Middle frontal gyrus (tissue), 1 donor: ENCODE measurements at regions not wholly inside any gene's neighbourhood (a gene's known extent, or its start where the extent isn't known, plus 50 kb on each side); places are given as distances from the start of the nearest gene placed in this dataset.

Source experiments
- DNase-seq: peaks from one replicate; pipeline ENCODE4 v3.0.0-alpha.2; 2015; ENCODE audit warnings: low spot score; ENCODE audit errors: extremely low spot score

DNA sequence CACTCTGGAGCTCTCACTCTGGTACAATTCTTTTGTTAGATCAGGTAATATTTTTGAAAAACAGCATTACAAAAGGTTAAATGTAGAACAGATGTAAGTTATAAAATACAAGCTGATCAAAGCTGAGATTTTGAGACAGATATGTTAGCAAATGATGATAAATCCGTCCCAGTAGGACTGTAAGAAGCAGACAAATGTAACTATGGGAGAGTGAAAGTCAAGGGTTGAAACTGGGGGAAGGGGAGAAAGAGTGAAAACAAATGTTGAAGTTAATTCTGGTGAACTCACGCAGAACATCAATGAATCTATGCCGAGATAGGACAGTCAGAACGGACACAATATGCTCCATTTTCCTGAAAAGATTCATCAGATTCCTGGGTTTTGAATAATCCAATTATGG, 298.9 kb upstream of the IRX5 start:
- no peak for DNase-seq

DNA sequence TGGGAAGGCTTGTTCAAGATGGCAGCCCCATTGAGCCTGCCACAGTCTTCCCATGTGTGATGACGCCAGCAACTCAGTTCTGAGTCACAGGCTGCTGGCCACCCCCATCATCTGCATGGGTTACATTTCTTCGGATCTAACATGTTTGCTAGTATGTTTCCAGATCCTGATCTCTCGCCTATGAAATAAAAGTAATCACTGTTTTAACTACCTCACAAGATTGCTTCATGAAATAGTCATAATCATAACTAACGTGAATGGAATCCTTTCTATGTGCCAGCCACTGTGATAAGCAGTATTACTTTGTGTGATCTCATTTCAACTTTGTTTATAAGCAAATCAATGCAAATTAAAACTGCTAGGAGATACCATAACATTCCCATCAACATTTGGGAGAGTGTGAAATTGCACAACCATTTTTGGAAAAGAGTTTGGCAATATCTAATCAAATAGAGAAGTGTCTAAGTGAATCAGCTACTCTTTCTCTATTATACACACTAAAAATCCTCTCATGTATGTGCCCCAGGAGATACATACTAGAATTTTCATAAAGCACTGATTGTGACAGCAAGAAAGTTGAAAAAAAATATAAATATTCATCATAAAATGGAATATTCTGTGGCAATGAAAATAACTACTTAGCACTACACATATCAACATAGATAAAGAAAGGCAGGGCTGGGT, 300.2 kb upstream of the IRX5 start:
- DNase-seq, result no peak

DNA sequence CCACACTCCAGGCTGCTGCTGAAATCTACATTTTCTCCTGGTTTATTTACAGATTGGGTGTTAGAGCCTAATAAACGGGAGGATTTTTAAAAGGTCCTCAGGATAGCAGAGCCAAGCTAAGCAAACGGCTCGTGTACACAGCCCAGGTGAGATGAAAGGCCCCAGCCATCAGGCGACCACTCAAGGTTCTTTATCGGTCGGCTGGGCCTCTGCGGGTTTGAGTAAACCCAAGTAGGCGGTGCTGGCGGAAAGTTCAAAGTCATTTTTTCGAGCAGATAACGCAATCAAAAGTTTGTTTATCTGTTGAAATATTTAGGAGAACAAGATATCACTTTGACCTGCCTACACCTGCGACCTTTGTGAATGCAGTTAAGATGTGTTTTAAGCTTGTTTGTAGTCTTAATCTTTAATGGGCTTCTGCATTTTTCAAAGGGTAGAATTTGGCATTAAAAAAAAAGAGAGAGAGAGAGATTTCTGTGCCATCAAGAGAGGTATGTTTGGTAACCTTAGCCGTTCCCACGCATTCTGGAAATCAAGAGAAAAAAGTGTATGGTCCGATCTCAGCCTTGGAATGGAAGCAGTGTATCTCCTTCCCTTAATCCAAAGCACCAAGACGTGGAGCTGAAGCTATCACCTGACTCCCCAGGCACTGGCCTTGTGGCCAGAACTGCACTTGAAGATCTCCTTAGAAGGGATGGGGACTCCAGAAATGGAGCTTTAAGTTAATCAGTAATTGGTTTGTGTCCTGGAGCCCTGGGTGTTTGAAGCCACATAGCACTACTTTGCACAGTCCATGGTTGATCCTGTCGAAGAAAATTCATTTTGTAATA, 301.7 kb upstream of the IRX5 start:
- DNase-seq, result no peak

DNA sequence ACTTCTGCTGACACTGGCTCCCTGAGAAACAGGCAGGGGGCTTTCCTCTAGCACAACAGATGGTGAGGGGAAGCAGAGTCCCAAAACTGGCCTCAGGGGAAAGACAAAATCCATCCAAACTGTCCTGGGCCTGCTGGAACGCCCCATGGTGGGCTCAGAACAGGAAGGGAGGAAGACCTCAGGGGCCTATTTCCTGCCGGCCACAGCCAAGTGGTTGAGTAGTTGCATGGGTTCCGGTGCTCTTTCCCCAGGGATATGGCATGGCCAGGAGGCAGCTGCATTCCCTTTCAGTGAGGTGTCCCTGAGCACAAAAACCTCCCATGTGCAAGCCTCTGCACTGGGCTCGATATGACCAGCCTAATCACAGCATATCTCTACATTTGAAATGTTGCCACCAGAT, 303.0 kb upstream of the IRX5 start:
- no peak for DNase-seq

DNA sequence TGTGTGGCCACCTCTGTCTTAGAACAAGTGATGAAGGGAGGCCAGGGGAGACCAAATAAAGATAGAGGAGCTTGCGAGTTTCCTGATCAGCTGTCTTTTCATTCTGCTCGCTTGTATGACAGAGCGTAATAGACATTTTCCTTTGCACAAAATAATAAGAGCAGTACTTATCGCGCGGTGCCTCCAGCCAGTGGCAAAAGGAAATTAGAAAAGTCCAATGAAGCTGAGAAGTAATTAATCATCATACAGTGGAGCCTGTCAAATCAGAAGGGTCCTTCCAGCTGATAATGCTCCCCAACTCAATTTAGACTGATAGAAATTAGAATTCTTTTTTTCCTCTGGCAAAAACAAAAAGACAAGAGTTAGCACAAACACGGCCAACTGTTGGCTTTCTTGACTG, 307.0 kb upstream of the IRX5 start:
- DNase-seq, result no peak

DNA sequence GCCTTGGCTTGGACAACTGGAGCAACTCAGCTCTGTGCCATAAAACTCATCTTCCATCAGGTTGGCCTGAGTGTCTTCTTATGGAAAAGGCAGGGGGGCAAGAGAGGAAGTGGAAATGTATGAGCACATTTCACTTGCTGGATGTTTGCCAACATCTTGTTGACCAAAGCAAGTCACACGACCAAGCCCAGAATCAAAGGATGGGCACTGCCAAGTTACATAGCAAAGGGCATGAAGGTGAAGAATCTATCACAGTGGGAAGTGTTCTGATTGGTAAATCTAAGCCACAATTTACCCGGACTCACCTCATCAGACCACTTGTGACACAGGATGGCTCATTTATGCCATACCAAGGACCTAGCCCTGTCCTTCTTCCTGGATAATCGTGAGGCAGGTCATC, 310.5 kb upstream of the IRX5 start:
- no peak for DNase-seq

DNA sequence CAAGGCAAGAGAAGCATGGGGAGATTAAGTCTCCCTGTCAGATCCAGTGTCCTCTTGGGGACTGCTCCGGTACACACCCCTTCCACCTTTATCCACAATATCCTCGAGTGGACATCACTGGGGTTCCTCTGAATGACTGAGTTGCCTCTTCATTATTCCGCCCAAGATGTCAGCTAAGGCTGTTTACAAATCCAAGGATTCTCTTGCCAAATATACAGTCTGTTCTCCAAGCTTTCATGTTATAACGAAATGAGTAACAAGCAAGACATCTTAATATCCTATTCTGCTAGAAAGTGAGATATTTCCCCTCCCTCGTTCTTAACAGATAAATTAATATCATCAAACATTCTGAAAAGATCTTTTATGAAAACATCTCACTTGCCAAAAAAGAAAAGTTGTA, 314.1 kb upstream of the IRX5 start:
- no peak for DNase-seq

DNA sequence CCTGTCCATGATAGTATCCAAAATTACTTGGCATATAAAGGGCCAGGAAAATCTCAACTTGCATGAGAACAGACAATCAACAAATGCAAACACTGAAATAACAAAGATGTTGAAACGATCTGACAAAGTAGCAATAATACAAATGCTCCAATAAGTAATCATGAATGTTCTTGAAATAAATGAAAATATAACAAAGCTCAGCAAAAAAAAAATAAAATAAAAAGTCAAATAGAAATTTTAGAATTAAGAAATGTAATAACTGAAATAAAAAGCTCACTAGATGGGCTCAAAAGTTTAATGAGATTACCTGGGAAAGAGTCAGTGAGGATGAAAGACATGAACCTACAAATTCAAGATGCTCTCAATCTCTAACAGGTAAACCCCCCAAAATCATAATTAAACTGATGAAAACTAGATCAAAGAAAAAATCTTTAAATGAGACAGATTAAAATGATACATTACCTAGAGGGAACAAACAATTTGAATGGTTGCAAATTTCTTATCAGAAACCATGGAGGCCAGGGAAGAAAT, 319.0 kb upstream of the IRX3 start:
- no peak for DNase-seq

DNA sequence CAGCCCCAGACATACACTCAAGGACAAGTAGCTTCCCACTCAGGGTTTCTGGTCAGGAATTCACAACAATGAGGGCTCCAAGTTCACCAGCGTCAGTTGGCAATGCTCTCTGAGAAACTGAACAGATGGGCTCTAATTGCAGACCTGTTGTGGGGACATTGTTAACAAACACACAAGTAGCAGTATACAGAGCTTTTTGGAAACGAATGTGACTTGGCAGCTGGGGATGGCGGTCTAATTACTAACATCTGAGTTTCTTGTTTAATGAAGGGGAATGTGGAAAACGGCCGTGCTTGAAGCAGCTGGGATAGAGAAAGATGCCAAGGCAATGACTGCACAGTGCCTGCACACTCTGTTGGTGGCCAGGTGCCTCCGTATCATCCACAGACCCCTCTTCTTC, 316.1 kb upstream of the IRX3 start:
- DNase-seq, result no peak

DNA sequence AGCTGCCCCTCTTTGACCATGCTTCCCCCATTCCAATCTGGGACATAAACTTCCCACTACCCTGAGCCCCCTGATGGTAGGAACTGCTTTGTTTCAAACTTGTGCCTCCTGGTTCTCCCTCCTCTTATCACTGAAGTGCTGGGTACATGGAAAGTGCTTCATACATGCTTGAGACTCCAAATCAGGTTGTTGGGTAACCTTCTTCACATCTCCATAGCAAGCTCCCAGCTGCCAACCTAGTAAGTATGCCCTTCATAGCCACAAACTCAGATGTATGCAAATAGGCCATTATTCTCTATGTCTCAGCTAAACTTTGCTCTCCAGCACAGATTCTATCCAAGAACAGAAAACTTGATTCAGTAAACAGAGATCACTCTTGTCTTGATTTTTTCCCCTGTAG, 310.6 kb upstream of the IRX3 start:
- DNase-seq, result no peak

DNA sequence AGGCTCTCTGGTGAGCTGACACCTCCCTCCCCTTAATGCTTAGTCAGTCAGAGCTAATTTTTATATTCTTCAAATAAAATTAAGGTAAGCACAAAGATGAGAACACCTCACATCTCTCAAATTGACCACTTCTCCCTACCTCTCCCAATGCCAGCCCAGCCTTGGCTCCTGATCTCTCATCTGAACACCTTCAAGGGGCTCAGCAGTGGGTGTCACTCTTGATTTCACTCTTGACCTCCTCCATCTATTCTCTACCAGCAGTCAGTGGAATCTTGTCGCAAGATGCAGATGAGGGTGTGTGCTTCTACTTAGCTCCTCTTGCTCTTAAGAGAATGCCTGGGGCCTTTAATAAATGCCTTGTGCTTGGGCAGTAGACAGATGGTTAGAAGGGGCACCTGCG, 309.0 kb upstream of the IRX3 start:
- no peak for DNase-seq

DNA sequence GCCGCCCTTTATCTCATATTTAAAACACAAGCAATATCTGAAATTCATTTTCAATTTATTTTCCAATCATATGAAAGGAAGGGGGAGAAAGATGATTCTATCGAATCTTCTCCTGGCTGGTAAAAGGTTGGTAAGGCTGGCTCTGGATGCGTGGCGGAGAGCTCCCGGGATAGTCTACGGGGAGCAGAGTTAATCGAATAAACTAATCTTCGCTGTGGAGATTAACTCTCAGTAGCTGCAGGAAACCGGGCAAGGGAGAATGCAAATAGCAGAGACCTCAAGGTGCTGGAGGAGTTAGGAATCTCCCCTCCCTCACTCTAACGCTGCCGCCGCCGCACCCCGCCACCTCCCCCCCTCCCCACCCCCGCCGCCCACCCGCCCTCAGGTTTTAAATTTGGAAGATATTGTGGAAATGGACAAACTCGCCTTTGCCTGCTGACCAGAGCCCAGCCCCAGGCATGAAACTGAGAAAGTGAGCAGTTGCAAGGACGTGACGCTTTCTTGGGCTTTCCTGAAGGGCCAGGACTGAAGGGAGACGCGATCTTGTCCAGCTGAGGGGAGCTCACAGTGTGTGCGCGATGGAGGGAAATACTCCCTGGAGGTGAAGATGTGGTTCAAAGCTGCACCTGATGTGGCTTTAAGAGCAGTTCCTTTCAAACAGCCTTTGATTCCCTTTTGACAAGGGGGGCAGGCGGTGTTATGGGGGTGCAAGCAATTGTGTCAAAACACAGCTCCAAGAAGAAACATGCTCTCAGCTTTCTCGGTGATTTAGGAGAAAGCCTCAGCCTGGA, 308.2 kb upstream of the IRX3 start:
- no peak for DNase-seq

DNA sequence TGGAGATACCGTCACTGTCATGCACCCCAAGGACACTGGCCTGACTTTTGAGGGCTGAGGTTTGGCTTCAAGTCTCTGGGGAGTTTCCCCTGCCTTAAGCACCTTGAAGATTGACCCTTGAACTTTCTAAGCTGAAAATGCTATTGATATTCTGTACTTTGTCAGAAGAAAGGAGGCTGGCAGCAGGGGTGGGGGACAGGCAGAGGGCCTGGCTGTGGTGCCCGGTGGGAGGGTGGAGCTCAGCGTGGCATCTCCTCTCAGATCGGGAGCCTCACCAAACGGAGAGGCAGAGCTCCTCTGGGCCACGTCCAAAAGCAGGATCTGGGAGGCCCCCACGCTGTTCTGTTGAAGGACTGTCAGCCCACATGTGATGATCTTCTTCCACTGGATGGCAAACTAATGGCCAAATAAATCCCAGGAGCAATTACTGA, 305.2 kb upstream of the IRX3 start:
- DNase-seq, result no peak

DNA sequence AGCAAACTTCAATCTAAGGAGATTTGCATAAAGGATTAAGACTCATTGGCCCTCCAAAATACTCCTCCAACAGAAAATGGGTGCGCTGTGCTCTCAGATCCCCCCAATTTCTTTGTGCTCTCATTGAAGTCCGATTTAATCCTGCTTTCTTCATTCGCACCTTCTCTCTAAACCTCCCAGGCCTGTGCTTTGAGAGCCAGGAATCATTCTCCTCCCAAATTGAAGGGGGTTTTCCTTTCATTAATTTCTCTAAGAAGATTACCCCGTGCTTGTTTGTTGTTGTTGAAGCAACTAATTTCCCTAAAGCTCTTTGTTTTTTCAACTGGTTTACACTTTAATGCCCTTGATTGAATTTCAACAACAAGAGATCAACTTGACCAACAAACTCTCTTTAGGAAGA, 304.2 kb upstream of the IRX3 start:
- no peak for DNase-seq

DNA sequence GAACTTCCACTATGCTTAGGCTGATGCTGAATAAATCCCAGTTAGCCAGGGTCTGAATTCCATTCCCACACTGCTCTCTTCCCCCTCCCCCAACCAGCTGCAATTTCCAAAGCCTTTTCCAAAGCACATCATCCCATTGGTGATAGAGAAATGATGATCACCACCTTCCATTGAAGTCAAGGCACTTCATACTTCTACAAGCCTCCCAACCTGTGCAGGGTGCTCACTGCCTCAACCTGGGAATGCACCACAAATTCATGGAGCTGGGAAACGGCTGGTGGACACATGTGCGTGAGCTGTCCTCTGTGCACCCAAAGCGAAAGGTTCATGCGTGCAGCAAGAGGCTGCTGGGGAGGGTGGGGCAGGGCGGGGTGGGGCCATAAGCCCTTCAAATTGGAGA, 302.7 kb upstream of the IRX3 start:
- DNase-seq, result no peak

DNA sequence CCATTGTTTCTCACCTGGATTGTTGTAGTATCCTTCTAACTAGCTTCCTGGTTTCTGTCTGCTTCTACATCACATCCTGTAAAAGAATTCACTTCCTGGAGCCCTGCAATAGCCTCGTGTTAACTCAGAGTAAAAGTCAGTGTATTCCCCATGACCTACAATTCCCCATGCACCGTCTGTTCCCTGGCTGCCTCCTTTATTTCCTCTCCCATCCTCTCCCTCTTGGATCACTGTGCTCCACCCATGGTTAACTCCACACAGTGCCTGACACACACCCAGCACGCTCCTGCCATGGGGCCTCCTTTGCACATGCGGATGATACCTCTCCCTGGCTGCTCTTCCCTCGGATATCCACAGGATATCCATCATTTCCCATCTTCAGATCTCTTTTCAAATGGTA, 301.4 kb upstream of the IRX3 start:
- no peak for DNase-seq

DNA sequence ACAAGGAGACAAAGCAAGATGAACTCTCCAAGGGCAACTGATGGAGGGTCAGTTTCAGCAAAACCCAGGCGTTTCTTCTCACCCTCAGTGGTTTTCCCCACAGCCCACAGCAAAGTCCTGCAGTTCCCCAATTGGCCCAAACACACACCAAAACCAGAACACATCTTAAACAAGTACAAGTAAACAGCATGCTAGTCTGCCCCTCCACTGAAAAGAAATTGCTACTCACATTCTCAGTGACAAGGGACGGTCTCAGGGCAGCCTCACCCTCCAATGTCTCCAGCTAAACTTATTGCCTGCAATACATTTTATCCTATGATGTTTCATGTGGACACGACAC, 300.6 kb upstream of the IRX3 start:
- no peak for DNase-seq

DNA sequence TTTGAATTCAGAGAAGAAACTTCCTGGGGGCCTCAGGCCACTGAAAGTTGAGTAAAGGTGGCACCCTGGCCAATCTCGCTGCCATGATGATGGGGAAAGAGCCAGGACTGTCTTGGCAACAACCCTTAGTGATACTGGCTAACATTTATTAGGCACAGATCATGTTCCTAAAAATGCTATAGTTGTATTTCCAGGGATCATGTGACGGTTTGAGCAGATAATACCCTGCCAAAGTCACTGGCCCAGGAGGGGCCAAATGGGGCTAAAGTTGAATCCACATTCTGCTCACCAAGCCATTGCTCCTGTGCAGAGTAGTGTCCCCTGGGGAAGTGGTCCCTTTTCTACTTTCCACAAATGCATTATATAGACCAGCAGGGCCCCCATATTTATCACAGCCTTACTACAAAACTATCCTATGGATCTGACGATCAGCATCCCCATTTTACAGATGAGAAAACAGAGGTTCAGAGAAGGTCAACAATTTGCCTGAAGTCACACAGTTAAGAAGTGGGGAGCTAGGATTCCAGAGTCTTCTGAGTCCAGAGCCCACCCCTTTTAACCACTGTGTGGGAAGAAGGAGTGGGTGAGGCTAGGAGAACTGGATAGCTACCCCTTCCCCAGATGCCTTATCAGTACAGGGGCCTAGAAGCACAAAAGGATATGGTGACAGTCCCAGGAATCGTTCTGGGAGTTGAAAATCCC, 300.0 kb upstream of the IRX3 start:
- no peak for DNase-seq

DNA sequence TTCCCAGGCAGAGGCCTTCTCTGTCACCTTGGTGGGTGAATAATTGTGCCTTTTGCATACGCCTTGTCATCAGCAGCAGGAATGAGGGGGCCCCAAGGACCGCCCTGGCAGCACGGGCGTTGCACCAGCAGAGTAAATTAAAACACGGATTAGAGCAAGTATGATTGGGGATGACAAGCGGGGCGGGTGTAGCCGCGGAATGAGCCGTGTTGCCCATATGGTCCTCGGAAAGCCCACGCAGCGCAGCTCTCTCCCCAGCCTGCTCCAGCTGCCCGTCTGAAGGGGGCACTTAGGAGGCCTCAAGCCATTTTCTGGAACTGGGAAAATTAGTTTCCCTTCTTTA, 299.4 kb upstream of the IRX3 start:
- no peak for DNase-seq

DNA sequence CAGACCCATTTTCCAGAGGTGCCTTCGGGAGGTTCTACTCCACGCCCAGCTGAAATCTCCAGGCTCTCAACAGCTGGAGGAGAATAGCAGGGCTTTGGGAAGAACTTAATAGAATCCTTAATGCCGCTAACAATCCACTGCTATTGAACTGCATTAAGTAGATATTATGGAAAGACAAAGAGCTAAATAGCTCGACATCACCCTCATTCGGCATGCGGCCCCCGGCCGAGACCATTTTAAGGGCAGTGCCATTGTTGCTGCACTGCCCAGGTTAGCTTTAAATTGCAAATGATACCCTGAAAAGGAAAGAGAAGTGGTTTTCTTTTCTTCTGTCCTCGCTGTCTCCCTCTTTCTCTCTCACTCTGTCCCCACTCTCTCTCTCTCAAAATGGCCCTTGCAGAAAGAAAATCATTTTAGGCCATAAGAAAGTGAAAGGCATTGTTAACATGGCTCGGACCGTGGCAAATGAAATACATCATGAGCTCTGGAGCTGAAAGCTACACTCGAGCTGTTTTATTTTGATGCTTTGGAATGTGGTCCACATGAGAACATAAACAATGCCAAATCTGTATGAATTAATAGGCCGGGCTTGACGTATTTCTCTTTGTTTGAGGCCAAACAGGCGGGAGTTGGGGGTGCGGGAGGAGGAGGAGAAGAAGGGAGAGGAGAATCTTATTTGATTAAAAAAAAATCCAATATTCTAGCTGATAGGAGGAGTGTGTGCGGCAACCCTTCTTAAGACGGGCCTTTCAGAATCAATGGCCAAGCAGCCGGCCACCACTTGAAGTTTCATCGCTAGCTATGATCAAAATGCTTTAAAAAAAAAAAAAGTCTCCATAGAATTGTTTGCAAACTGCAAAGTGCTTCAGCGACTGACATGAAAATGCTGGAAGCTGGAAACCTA, 298.8 kb upstream of the IRX3 start:
- DNase-seq, result no peak

DNA sequence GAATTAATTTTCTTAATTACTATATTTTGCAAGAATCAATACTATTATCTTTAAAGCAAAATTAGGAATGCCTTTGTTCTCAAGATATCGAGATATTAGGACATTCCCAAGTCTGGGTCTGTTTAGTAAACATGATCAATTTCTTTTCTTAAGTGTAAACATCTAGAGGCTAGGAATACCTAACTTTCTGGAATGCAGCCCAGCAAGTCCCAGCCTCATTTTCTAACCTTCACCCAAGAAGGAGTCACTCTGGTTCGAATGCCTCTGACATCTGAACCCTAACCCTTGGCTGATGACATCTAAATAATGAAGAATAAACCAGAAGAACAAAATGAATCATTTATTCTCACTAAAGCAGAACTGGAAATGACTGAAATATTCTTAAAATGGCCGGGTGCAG, 297.5 kb upstream of the IRX3 start:
- no peak for DNase-seq
